Panc1 (cell line): ENCODE measurements at regions not wholly inside any gene's neighbourhood (a gene's known extent, or its start where the extent isn't known, plus 50 kb on each side); places are given as distances from the start of the nearest gene placed in this dataset.

Experiments used
- ATAC-seq: fragments of 200-7000 bp; cut with Tn5 transposase; 2 replicates; pipeline ENCODE4 v1.9.1; 2020; ENCODE audit warnings: mild to moderate bottlenecking, moderate library complexity
- BruUV-seq: library from RNA; stranded (reverse); fragments of 400-500 nt; replicated peaks from 2 replicates; lab custom pipeline; 2021; lab: Mats Ljungman, UMichigan
- CTCF ChIA-PET: fragments of 300-600 bp; sonication (Branson Sonifier 250); formaldehyde crosslinking; loops from one replicate; lab custom pipeline; 2022; ENCODE audit warnings: antibody characterized with exemption; lab: Charles Lee
- POLR2A ChIA-PET: fragments of 300-600 bp; sonication (Branson Sonifier 250); formaldehyde crosslinking; loops from one replicate; lab custom pipeline; 2022; ENCODE audit warnings: antibody characterized with exemption; lab: Charles Lee
- DNase-seq: peaks from one replicate; pipeline ENCODE4 v3.0.0-alpha.2; 2010; ENCODE audit warnings: low read depth, low spot score
- H3K27ac ChIP-seq: 2 replicates; pipeline ENCODE4 v1.5.1; 2011; ENCODE audit warnings: mild to moderate bottlenecking, low read length, inconsistent platforms
- H3K27me3 ChIP-seq: fragments of 200-500 bp; sonication (Bioruptor generic); 2 replicates; pipeline ENCODE4 v1.6.0; 2014; ENCODE audit warnings: low read length, inconsistent platforms; ENCODE audit not compliant: control insufficient read depth, insufficient read depth
- H3K36me3 ChIP-seq: fragments of 200-500 bp; sonication (Bioruptor generic); 2 replicates; pipeline ENCODE4 v1.5.1; 2014; ENCODE audit warnings: inconsistent platforms, mild to moderate bottlenecking, low read length, moderate library complexity; ENCODE audit not compliant: control insufficient read depth, insufficient read depth
- H3K4me1 ChIP-seq: 2 replicates; pipeline ENCODE4 v1.5.1; 2011; ENCODE audit warnings: inconsistent platforms, mild to moderate bottlenecking, low read length, moderate library complexity; ENCODE audit not compliant: control insufficient read depth, insufficient read depth
- H3K4me3 ChIP-seq, 2 experiments: 2 replicates each; pipeline ENCODE4 v1.5.1; 2011 to 2012; ENCODE audit warnings: low read depth in 2 of 2, low read length in 2 of 2, mild to moderate bottlenecking in 2 of 2, inconsistent platforms in 1 of 2, moderate library complexity in 1 of 2
- H3K9me3 ChIP-seq: fragments of 200-500 bp; sonication (Bioruptor generic); 2 replicates; pipeline ENCODE4 v1.5.1; 2014; ENCODE audit warnings: low read depth, mild to moderate bottlenecking, inconsistent platforms, low read length, moderate library complexity; ENCODE audit not compliant: control insufficient read depth, insufficient read depth
- POLR2AphosphoS5 ChIP-seq: IDR thresholded peaks from 2 replicates; pipeline ENCODE4 v1.6.1; 2012; ENCODE audit warnings: mild to moderate bottlenecking, low read depth, low read length, moderate library complexity
- SIN3A ChIP-seq: IDR thresholded peaks from 2 replicates; pipeline ENCODE4 v1.6.1; 2012; ENCODE audit warnings: low read depth, mild to moderate bottlenecking, low read length, moderate library complexity, borderline replicate concordance; ENCODE audit not compliant: insufficient read depth
- TCF7L2 ChIP-seq: IDR thresholded peaks from 2 replicates; pipeline ENCODE4 v1.6.1; 2011; ENCODE audit warnings: mild to moderate bottlenecking, low read depth, low read length, inconsistent platforms
- in situ Hi-C: cut with HindIII; loops from 2 replicates; pipeline ENCODE4 v1.10.0; 2016; ENCODE audit warnings: low sequenced_read_pairs, low pct_unique_long_range_greater_than_20kb
- intact Hi-C: fragments of 100-400 bp; cut with micrococcal nuclease; formaldehyde crosslinking; loops from one replicate; pipeline ENCODE4 v1.10.0; 2022; ENCODE audit not compliant: unreplicated experiment
- TF ChIP-seq, protein P1 (sequence below): fragments of 450-650 bp; IDR thresholded peaks from 2 replicates; pipeline ENCODE4 v1.5.1; 2017; ENCODE audit warnings: mild to moderate bottlenecking
- TF ChIP-seq, protein P2 (sequence below), 2 experiments: IDR thresholded peaks; 2 replicates each; pipeline ENCODE4 v1.6.1; 2011 to 2012; ENCODE audit warnings: low read depth in 2 of 2, control low read depth in 1 of 2, low read length in 1 of 2, mild to moderate bottlenecking in 1 of 2, moderate library complexity in 1 of 2; ENCODE audit not compliant: insufficient read depth in 1 of 2

GRCh38 chr4:173871643-173872042 lies 341.6 kb upstream of the HAND2 start:
- CTCF ChIA-PET, result no interaction called here
- ATAC-seq, result no peak
- Histone ChIP-seq H3K27me3 (no peaks in the 10 kb centered on the region), H3K9me3 (no peaks in the 10 kb centered on the region), H3K4me3 (no peak overlapping the region), H3K27ac (no peak overlapping the region), H3K4me1 (no peaks in the 10 kb centered on the region), H3K36me3 (no peaks in the 10 kb centered on the region)
- in situ Hi-C loops (no loop called here), intact Hi-C loops (no loop called here)
- POLR2A ChIA-PET, result no interaction called here
- TF ChIP-seq SIN3A, result no peak
- TF ChIP-seq TCF7L2, result no peak
- TF ChIP-seq POLR2AphosphoS5, result no peak
- TF ChIP-seq, protein P1, sequence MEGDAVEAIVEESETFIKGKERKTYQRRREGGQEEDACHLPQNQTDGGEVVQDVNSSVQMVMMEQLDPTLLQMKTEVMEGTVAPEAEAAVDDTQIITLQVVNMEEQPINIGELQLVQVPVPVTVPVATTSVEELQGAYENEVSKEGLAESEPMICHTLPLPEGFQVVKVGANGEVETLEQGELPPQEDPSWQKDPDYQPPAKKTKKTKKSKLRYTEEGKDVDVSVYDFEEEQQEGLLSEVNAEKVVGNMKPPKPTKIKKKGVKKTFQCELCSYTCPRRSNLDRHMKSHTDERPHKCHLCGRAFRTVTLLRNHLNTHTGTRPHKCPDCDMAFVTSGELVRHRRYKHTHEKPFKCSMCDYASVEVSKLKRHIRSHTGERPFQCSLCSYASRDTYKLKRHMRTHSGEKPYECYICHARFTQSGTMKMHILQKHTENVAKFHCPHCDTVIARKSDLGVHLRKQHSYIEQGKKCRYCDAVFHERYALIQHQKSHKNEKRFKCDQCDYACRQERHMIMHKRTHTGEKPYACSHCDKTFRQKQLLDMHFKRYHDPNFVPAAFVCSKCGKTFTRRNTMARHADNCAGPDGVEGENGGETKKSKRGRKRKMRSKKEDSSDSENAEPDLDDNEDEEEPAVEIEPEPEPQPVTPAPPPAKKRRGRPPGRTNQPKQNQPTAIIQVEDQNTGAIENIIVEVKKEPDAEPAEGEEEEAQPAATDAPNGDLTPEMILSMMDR, result no peak
- TF ChIP-seq, protein P2, sequence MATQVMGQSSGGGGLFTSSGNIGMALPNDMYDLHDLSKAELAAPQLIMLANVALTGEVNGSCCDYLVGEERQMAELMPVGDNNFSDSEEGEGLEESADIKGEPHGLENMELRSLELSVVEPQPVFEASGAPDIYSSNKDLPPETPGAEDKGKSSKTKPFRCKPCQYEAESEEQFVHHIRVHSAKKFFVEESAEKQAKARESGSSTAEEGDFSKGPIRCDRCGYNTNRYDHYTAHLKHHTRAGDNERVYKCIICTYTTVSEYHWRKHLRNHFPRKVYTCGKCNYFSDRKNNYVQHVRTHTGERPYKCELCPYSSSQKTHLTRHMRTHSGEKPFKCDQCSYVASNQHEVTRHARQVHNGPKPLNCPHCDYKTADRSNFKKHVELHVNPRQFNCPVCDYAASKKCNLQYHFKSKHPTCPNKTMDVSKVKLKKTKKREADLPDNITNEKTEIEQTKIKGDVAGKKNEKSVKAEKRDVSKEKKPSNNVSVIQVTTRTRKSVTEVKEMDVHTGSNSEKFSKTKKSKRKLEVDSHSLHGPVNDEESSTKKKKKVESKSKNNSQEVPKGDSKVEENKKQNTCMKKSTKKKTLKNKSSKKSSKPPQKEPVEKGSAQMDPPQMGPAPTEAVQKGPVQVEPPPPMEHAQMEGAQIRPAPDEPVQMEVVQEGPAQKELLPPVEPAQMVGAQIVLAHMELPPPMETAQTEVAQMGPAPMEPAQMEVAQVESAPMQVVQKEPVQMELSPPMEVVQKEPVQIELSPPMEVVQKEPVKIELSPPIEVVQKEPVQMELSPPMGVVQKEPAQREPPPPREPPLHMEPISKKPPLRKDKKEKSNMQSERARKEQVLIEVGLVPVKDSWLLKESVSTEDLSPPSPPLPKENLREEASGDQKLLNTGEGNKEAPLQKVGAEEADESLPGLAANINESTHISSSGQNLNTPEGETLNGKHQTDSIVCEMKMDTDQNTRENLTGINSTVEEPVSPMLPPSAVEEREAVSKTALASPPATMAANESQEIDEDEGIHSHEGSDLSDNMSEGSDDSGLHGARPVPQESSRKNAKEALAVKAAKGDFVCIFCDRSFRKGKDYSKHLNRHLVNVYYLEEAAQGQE (IDR thresholded peaks at IDR 0.05; ENCODE audit: insufficient read depth in 1 of 2, low read depth in 2 of 2, low read length in 1 of 2), result no peak
- DNase-seq, result no peak
- BruUV-seq, result no TSS peak

- POLR2A ChIA-PET, result no interaction called here
- Histone ChIP-seq H3K4me1 (no peaks in the 10 kb centered on the region), H3K36me3 (no peaks in the 10 kb centered on the region), H3K27ac (no peak overlapping the region), H3K9me3 (no peaks in the 10 kb centered on the region), H3K4me3 (no peak overlapping the region), H3K27me3 (no peaks in the 10 kb centered on the region)
- TF ChIP-seq, protein P2 (IDR thresholded peaks at IDR 0.05; ENCODE audit: insufficient read depth in 1 of 2, low read depth in 2 of 2, low read length in 1 of 2), result no peak
- TF ChIP-seq POLR2AphosphoS5, result no peak
- TF ChIP-seq, protein P1, result no peak
- DNase-seq, result no peak
- no peak for ATAC-seq
- CTCF ChIA-PET, result no interaction called here
- BruUV-seq, result no TSS peak
- in situ Hi-C loops (no loop called here), intact Hi-C loops (no loop called here)
Observed at GRCh38 chr4:173866322-173867026, 336.4 kb upstream of the HAND2 start.
